DND-41 (cell line): ENCODE measurements at regions not wholly inside any gene's neighbourhood (a gene's known extent, or its start where the extent isn't known, plus 50 kb on each side); places are given as distances from the start of the nearest gene placed in this dataset.

Experiments used
- ATAC-seq: fragments of 200-7000 bp; cut with Tn5 transposase; 3 replicates; pipeline ENCODE4 v1.9.1; 2021; ENCODE audit warnings: low read depth; ENCODE audit not compliant: insufficient read depth
- DNase-seq: peaks from one replicate; pipeline ENCODE4 v3.0.0-alpha.2; 2020
- H2AFZ ChIP-seq: 2 replicates; pipeline ENCODE4 v1.6.0; 2012; ENCODE audit warnings: low read depth, low read length
- H3K27ac ChIP-seq: 2 replicates; pipeline ENCODE4 v1.5.1; 2012; ENCODE audit warnings: low read length, inconsistent platforms
- H3K27me3 ChIP-seq: fragments of 200-600 bp; sonication (generic); 2 replicates; pipeline ENCODE4 v1.6.0; 2012; ENCODE audit warnings: low read length, mild to moderate bottlenecking, inconsistent platforms; ENCODE audit not compliant: insufficient read depth, poor library complexity
- H3K36me3 ChIP-seq: 2 replicates; pipeline ENCODE4 v1.5.1; 2012; ENCODE audit warnings: low read length, inconsistent platforms; ENCODE audit not compliant: insufficient read depth
- H3K4me1 ChIP-seq: 2 replicates; pipeline ENCODE4 v1.5.1; 2012; ENCODE audit warnings: mild to moderate bottlenecking, low read length; ENCODE audit not compliant: insufficient read depth
- H3K4me2 ChIP-seq: 2 replicates; pipeline ENCODE4 v1.6.0; 2012; ENCODE audit warnings: mild to moderate bottlenecking, moderate library complexity, low read length, inconsistent platforms; ENCODE audit not compliant: insufficient read depth
- H3K4me3 ChIP-seq, 2 experiments: fragments of 200-600 bp in 1 of 2; shearing (Covaris generic) in 1 of 2; 2 replicates each; pipeline ENCODE4 v1.5.1; 2012 to 2016; ENCODE audit warnings: inconsistent platforms in 2 of 2, low read length in 2 of 2, mild to moderate bottlenecking in 2 of 2, low read depth in 1 of 2, moderate library complexity in 1 of 2
- H3K79me2 ChIP-seq: 2 replicates; pipeline ENCODE4 v1.6.0; 2012; ENCODE audit warnings: low read length, inconsistent platforms; ENCODE audit not compliant: insufficient read depth
- H3K9ac ChIP-seq: 2 replicates; pipeline ENCODE4 v1.6.0; 2012; ENCODE audit warnings: low read depth, mild to moderate bottlenecking, inconsistent platforms, low read length, moderate library complexity
- H3K9me3 ChIP-seq: 2 replicates; pipeline ENCODE4 v1.5.1; 2012; ENCODE audit warnings: low read length, moderate library complexity, mild to moderate bottlenecking, inconsistent platforms; ENCODE audit not compliant: insufficient read depth, severe bottlenecking
- H4K20me1 ChIP-seq: 2 replicates; pipeline ENCODE4 v1.6.0; 2012; ENCODE audit warnings: low read length; ENCODE audit not compliant: insufficient read depth
- CTCF ChIP-seq: IDR thresholded peaks from 2 replicates; pipeline ENCODE4 v1.5.1; 2012; ENCODE audit warnings: borderline replicate concordance, low read length, moderate library complexity, mild to moderate bottlenecking; ENCODE audit not compliant: poor library complexity, severe bottlenecking; ENCODE audit errors: extremely low read depth
- EZH2 ChIP-seq: IDR thresholded peaks from 3 replicates; pipeline ENCODE4 v1.6.1; 2012; ENCODE audit warnings: borderline replicate concordance, low read depth, mild to moderate bottlenecking, moderate library complexity, low read length, inconsistent platforms; ENCODE audit not compliant: severe bottlenecking

GRCh38 chr3:166322391-166322790 is 485.2 kb upstream of the BCHE start:
- no peak overlapping the region for H3K4me2 ChIP-seq
- H4K20me1 ChIP-seq: no peaks in the 10 kb centered on the region
- no peak for DNase-seq
- H3K4me1 ChIP-seq: no peaks in the 10 kb centered on the region
- no peaks in the 10 kb centered on the region for H3K79me2 ChIP-seq
- no peak overlapping the region for H2AFZ ChIP-seq
- no peak overlapping the region for H3K9ac ChIP-seq
- H3K27ac ChIP-seq: no peak overlapping the region
- ATAC-seq: no peak
- H3K4me3 ChIP-seq: no peak overlapping the region
- TF ChIP-seq CTCF (no peak), EZH2 (no peak)
- H3K27me3 ChIP-seq: no peaks in the 10 kb centered on the region
- H3K36me3 ChIP-seq: no peaks in the 10 kb centered on the region
- no peaks in the 10 kb centered on the region for H3K9me3 ChIP-seq

DNA sequence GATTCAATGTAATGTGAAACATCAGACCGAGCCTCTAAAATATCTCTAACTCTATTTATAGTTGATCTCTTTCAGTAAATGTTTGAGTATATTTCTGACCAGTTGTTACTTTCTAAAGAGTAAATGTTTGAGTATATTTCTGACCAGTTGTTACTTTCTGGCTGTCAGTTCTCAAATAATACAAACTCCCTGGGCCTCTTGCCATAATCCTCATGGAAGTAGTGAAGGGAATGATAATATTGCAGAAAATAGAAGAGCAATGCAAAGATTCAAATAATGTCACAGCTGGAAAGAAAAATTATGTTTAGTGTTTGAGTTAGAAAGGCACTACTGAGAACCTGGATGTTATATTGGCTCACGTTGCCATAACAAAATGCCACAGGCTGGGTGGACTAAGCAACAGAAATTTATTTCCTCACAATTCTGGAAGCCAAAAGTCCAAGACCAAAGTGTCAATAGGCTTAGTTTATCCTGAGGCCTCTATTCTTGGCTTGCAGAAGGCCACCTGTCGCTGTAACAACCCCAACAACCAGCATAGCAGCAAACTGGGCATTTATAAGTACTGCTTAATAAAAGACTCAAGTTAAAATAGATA is 470.6 kb upstream of the BCHE start:
- no peak overlapping the region for H3K9ac ChIP-seq
- H3K27ac ChIP-seq: no peak overlapping the region
- no peaks in the 10 kb centered on the region for H4K20me1 ChIP-seq
- no peak for ATAC-seq
- no peak for DNase-seq
- H3K4me3 ChIP-seq: no peak overlapping the region
- H3K4me1 ChIP-seq: no peaks in the 10 kb centered on the region
- H3K36me3 ChIP-seq: no peaks in the 10 kb centered on the region
- H3K27me3 ChIP-seq: no peaks in the 10 kb centered on the region
- no peak overlapping the region for H3K4me2 ChIP-seq
- no peaks in the 10 kb centered on the region for H3K79me2 ChIP-seq
- no peak for TF ChIP-seq CTCF
- TF ChIP-seq EZH2: no peak
- H2AFZ ChIP-seq: no peak overlapping the region
- no peaks in the 10 kb centered on the region for H3K9me3 ChIP-seq

DNA sequence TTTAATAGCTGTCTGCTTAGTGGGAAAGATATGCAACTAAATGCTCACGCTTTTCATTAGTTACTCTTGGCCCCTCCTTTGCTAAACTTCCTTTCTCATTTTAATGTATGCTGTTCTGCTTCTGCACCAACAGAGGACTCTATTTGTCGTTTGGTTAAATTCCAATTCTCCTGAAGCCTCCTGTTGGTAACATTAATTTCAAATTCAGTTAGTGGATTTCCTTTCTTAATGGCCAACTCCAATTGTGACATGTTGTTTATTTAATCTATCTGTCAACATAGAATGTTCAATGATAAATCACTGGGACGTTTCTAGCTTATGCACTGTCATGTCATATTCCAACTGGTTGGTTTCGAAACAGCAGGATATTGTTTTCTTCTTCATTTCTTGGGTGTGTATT is 467.4 kb upstream of the BCHE start:
- H3K4me3 ChIP-seq: no peak overlapping the region
- no peak for TF ChIP-seq EZH2
- TF ChIP-seq CTCF: no peak
- no peaks in the 10 kb centered on the region for H3K79me2 ChIP-seq
- no peak overlapping the region for H2AFZ ChIP-seq
- no peaks in the 10 kb centered on the region for H4K20me1 ChIP-seq
- H3K27ac ChIP-seq: no peak overlapping the region
- no peak overlapping the region for H3K4me2 ChIP-seq
- ATAC-seq (no peak), DNase-seq (no peak)
- no peaks in the 10 kb centered on the region for H3K36me3 ChIP-seq
- no peak overlapping the region for H3K9ac ChIP-seq
- H3K9me3 ChIP-seq: no peaks in the 10 kb centered on the region
- no peaks in the 10 kb centered on the region for H3K4me1 ChIP-seq
- H3K27me3 ChIP-seq: no peaks in the 10 kb centered on the region

DNA sequence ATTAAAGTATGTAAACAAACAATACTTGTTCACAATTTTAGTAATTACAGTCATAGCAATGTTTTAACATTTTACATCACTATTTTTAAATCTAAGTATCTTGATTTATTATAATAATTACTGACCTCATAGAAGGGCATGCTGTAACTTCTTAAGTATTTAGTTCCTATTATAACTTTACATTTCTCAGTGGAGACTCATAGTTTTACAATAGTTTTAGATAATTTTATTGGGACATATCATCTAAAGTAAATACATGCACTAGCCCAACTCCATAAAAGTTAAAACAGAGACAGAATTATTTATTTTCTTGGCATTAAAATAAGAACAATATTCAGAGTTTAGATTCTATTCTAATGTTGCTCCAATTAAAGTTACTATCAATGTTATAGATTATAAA is 466.5 kb upstream of the BCHE start:
- DNase-seq (no peak), ATAC-seq (no peak)
- Histone ChIP-seq H3K4me2 (no peak overlapping the region), H4K20me1 (no peaks in the 10 kb centered on the region), H3K79me2 (no peaks in the 10 kb centered on the region), H2AFZ (no peak overlapping the region), H3K9me3 (no peaks in the 10 kb centered on the region), H3K36me3 (no peaks in the 10 kb centered on the region), H3K9ac (no peak overlapping the region), H3K27me3 (no peaks in the 10 kb centered on the region), H3K4me1 (no peaks in the 10 kb centered on the region), H3K27ac (no peak overlapping the region), H3K4me3 (no peak overlapping the region)
- TF ChIP-seq CTCF (no peak), EZH2 (no peak)
